Esophagus squamous epithelium (tissue), 5 donors: ENCODE measurements at regions not wholly inside any gene's neighbourhood (a gene's known extent, or its start where the extent isn't known, plus 50 kb on each side); places are given as distances from the start of the nearest gene placed in this dataset.

Experiments
- DNase-seq: peaks from one replicate; lab custom pipeline; 2025; lab: John Stamatoyannopoulos, UW
- H3K27ac ChIP-seq, 4 donors: fragments of 200-600 bp; sonication (generic); one replicate each; pipeline ENCODE4 v1.5.1; 2016 to 2019; ENCODE audit warnings: mild to moderate bottlenecking in 1 of 4
- H3K27me3 ChIP-seq, 4 donors: fragments of 200-600 bp; sonication (generic); 1 replicate in 3 of 4; 2 replicates in 1 of 4; pipeline versions ENCODE4 v1.5.1 to v1.6.0; 2017 to 2021; ENCODE audit warnings: antibody characterized with exemption in 1 of 4
- H3K36me3 ChIP-seq, 3 donors: fragments of 200-600 bp; sonication (generic); one replicate each; pipeline ENCODE4 v1.5.1; 2016 to 2019
- H3K4me1 ChIP-seq, 3 donors: fragments of 200-600 bp; sonication (generic); one replicate each; pipeline ENCODE4 v1.5.1; 2017 to 2019
- H3K4me3 ChIP-seq, 4 donors: fragments of 200-600 bp; sonication (generic); 1 replicate in 3 of 4; 2 replicates in 1 of 4; pipeline ENCODE4 v1.5.1; 2016 to 2019; ENCODE audit warnings: mild to moderate bottlenecking in 2 of 4, moderate library complexity in 1 of 4
- H3K9me3 ChIP-seq, 3 donors: fragments of 200-600 bp; sonication (generic); one replicate each; pipeline ENCODE4 v1.5.1; 2016 to 2019
- POLR2A ChIP-seq, 4 donors: fragments of 450-650 bp; IDR thresholded peaks; one replicate each; pipeline ENCODE4 v1.6.1; 2017; ENCODE audit warnings: antibody characterized with exemption in 4 of 4, mild to moderate bottlenecking in 4 of 4, moderate library complexity in 3 of 4
- WGBS, 2 donors: methylation state at CpG; one replicate each; pipeline ENCODE4 v1.1.5; 2018; 5-methylcytosine and 5-hydroxymethylcytosine counted together
- intact Hi-C: fragments of 100-400 bp; cut with DNase I; formaldehyde crosslinking; loops from one replicate; pipeline ENCODE4 v1.15.0; 2022
- TF ChIP-seq, protein P1 (sequence below), 6 experiments: fragments of 450-650 bp in 4 of 6; fragments of 200-600 bp in 2 of 6; sonication (generic) in 2 of 6; IDR thresholded peaks; one replicate each; pipeline ENCODE4 v1.5.1; 2016 to 2019; ENCODE audit warnings: antibody characterized with exemption in 6 of 6, mild to moderate bottlenecking in 4 of 6, moderate library complexity in 4 of 6
- donor health status: DM: yes; HTN: yes; CAD: no.

- no peak for DNase-seq
- Histone ChIP-seq H3K27me3 (no peaks in the 10 kb centered on the region), H3K4me3 (no peak overlapping the region), H3K36me3 (no peaks in the 10 kb centered on the region), H3K9me3 (no peaks in the 10 kb centered on the region), H3K27ac (no peak overlapping the region), H3K4me1 (peaks cover 0 to 7% (median 5%) of the 10 kb centered on the region in 3 donors)
- WGBS, 2 donors = 42 to 56% methylated on average over 2 of the region's 2 CpGs
- TF ChIP-seq, protein P1, sequence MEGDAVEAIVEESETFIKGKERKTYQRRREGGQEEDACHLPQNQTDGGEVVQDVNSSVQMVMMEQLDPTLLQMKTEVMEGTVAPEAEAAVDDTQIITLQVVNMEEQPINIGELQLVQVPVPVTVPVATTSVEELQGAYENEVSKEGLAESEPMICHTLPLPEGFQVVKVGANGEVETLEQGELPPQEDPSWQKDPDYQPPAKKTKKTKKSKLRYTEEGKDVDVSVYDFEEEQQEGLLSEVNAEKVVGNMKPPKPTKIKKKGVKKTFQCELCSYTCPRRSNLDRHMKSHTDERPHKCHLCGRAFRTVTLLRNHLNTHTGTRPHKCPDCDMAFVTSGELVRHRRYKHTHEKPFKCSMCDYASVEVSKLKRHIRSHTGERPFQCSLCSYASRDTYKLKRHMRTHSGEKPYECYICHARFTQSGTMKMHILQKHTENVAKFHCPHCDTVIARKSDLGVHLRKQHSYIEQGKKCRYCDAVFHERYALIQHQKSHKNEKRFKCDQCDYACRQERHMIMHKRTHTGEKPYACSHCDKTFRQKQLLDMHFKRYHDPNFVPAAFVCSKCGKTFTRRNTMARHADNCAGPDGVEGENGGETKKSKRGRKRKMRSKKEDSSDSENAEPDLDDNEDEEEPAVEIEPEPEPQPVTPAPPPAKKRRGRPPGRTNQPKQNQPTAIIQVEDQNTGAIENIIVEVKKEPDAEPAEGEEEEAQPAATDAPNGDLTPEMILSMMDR (IDR thresholded peaks at IDR 0.05) = no peak
- no peak for TF ChIP-seq POLR2A (IDR thresholded peaks at IDR 0.05)
- intact Hi-C loops = no loop called here
These were observed 453.9 kb upstream of the TRIB2 start for GRCh38 chr2:12262681-12263436.

- H3K27me3 ChIP-seq = no peaks in the 10 kb centered on the region
These were observed 453.0 kb upstream of the TRIB2 start for GRCh38 chr2:12263730-12264129.

DNA sequence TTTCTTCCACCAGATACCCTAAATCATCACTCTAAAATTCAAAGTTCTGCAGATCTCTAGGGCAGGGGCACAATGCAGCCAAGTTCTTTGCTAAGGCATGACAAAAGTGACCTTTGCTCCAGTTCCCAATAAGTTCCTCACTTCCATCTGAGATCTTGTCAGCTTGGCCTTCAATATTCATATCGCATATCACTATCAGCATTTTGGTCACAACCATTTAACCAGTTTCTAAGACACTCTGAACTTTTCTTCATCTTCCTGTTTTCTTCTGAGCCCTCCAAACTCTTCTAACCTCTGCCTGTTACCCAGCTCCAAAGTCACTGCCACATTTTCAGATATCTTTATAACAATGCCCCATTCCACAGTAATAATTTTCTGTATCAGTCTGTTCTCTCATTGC, 452.6 kb upstream of the TRIB2 start:
- H3K27me3 ChIP-seq = no peaks in the 10 kb centered on the region
- no peaks in the 10 kb centered on the region for H3K9me3 ChIP-seq
- H3K4me3 ChIP-seq = no peak overlapping the region
- WGBS, 2 donors = 50 to 86% methylated on average over 1 of the region's 1 CpG
- H3K27ac ChIP-seq = no peak overlapping the region
- TF ChIP-seq, protein P1 (IDR thresholded peaks at IDR 0.05) = no peak
- TF ChIP-seq POLR2A (IDR thresholded peaks at IDR 0.05) = no peak
- intact Hi-C loops = no loop called here
- peaks cover 0 to 7% (median 5%) of the 10 kb centered on the region in 3 donors for H3K4me1 ChIP-seq
- DNase-seq = no peak
- no peaks in the 10 kb centered on the region for H3K36me3 ChIP-seq

More at GRCh38 chr2:12263730-12264129, 453.0 kb upstream of the TRIB2 start:
- no peak overlapping the region for H3K4me3 ChIP-seq
- H3K36me3 ChIP-seq = no peaks in the 10 kb centered on the region
- H3K27ac ChIP-seq = no peak overlapping the region
- intact Hi-C loops = no loop called here
- no peak for DNase-seq
- no peaks in the 10 kb centered on the region for H3K9me3 ChIP-seq
- TF ChIP-seq, protein P1 (IDR thresholded peaks at IDR 0.05) = no peak
- TF ChIP-seq POLR2A (IDR thresholded peaks at IDR 0.05) = no peak
- peaks cover 0 to 7% (median 5%) of the 10 kb centered on the region in 3 donors for H3K4me1 ChIP-seq

GRCh38 chr2:12265646-12266045, 451.1 kb upstream of the TRIB2 start:
- Histone ChIP-seq H3K27me3 (no peaks in the 10 kb centered on the region), H3K27ac (no peak overlapping the region), H3K4me1 (peaks cover 0 to 7% (median 5%) of the 10 kb centered on the region in 3 donors), H3K9me3 (no peaks in the 10 kb centered on the region), H3K36me3 (no peaks in the 10 kb centered on the region), H3K4me3 (no peak overlapping the region)
- 77 to 94% methylated on average over 1 of the region's 1 CpG for WGBS, 2 donors
- intact Hi-C loops = no loop called here
- no peak for DNase-seq
- TF ChIP-seq, protein P1 (IDR thresholded peaks at IDR 0.05) = no peak
- TF ChIP-seq POLR2A (IDR thresholded peaks at IDR 0.05) = no peak

GRCh38 chr2:12267042-12267441, 449.7 kb upstream of the TRIB2 start:
- WGBS, 2 donors = 90 to 94% methylated on average over 3 of the region's 3 CpGs
- Histone ChIP-seq H3K27me3 (no peaks in the 10 kb centered on the region), H3K36me3 (no peaks in the 10 kb centered on the region), H3K9me3 (no peaks in the 10 kb centered on the region), H3K27ac (no peak overlapping the region), H3K4me1 (peaks cover 0 to 7% (median 5%) of the 10 kb centered on the region in 3 donors), H3K4me3 (no peak overlapping the region)
- TF ChIP-seq, protein P1 (IDR thresholded peaks at IDR 0.05) = no peak
- no peak for TF ChIP-seq POLR2A (IDR thresholded peaks at IDR 0.05)
- DNase-seq = no peak
- intact Hi-C loops = no loop called here
